Calu3 (cell line): ENCODE measurements at regions not wholly inside any gene's neighbourhood (a gene's known extent, or its start where the extent isn't known, plus 50 kb on each side); places are given as distances from the start of the nearest gene placed in this dataset.

Experiments
- BruUV-seq: library from RNA; stranded (reverse); fragments of 400-500 nt; replicated peaks from 2 replicates; lab custom pipeline; 2021; lab: Mats Ljungman, UMichigan
- CTCF ChIA-PET: fragments of 300-600 bp; sonication (Branson Sonifier 250); formaldehyde crosslinking; loops from one replicate; lab custom pipeline; 2022; ENCODE audit warnings: antibody characterized with exemption; lab: Charles Lee
- DNase-seq: peaks from one replicate; pipeline ENCODE4 v3.0.0; 2022
- H3K27ac Mint-ChIP-seq: one replicate; pipeline ENCODE4 v1.8.0; 2022; ENCODE audit warnings: mixed read lengths; ENCODE audit not compliant: unreplicated experiment
- H3K27me3 Mint-ChIP-seq: one replicate; pipeline ENCODE4 v1.8.0; 2022; ENCODE audit warnings: mixed read lengths; ENCODE audit not compliant: unreplicated experiment
- H3K36me3 Mint-ChIP-seq: one replicate; pipeline ENCODE4 v1.8.0; 2022; ENCODE audit warnings: mild to moderate bottlenecking, moderate library complexity, mixed read lengths; ENCODE audit not compliant: insufficient read depth, unreplicated experiment
- H3K4me1 Mint-ChIP-seq: one replicate; pipeline ENCODE4 v1.8.0; 2022; ENCODE audit warnings: mild to moderate bottlenecking, low read depth, mixed read lengths; ENCODE audit not compliant: unreplicated experiment
- H3K4me3 Mint-ChIP-seq: one replicate; pipeline ENCODE4 v1.8.0; 2022; ENCODE audit warnings: mild to moderate bottlenecking, low read depth, moderate library complexity, mixed read lengths; ENCODE audit not compliant: unreplicated experiment
- H3K9me3 Mint-ChIP-seq: one replicate; pipeline ENCODE4 v1.8.0; 2022; ENCODE audit warnings: low read depth, mixed read lengths; ENCODE audit not compliant: unreplicated experiment
- intact Hi-C: fragments of 100-400 bp; cut with micrococcal nuclease; formaldehyde crosslinking; loops from one replicate; pipeline ENCODE4 v1.10.0; 2022; ENCODE audit not compliant: unreplicated experiment
- TF ChIP-seq, protein P1 (sequence below): fragments of 200-600 bp; IDR thresholded peaks from one replicate; pipeline ENCODE4 v1.8.0; 2022; ENCODE audit warnings: antibody characterized with exemption; ENCODE audit not compliant: unreplicated experiment

DNA sequence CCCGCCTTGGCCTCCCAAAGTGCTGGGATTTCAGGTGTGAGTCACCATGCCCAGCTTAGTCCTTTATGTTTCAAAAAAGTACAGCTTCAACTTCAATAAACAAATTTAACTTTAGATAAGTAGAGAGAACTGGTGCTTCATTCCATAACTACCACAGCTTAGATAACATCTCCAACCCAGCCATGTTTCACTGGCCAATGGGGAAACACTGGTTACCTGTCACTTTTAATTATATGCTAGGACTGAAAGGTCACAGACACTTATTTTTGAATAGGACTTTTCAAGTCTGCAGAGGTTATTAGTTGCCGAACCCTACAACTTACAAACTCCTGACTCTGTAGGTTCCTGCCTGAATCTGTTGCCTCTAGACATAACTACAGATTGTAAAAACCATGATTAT is 56.5 kb upstream of the ST6GALNAC3 start:
- H3K36me3 Mint-ChIP-seq, result no peaks in the 10 kb centered on the region
- H3K27ac Mint-ChIP-seq, result no peak overlapping the region
- H3K4me3 Mint-ChIP-seq, result no peak overlapping the region
- H3K9me3 Mint-ChIP-seq, result peaks cover 2% of the 10 kb centered on the region
- TF ChIP-seq, protein P1, sequence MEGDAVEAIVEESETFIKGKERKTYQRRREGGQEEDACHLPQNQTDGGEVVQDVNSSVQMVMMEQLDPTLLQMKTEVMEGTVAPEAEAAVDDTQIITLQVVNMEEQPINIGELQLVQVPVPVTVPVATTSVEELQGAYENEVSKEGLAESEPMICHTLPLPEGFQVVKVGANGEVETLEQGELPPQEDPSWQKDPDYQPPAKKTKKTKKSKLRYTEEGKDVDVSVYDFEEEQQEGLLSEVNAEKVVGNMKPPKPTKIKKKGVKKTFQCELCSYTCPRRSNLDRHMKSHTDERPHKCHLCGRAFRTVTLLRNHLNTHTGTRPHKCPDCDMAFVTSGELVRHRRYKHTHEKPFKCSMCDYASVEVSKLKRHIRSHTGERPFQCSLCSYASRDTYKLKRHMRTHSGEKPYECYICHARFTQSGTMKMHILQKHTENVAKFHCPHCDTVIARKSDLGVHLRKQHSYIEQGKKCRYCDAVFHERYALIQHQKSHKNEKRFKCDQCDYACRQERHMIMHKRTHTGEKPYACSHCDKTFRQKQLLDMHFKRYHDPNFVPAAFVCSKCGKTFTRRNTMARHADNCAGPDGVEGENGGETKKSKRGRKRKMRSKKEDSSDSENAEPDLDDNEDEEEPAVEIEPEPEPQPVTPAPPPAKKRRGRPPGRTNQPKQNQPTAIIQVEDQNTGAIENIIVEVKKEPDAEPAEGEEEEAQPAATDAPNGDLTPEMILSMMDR, result no peak
- CTCF ChIA-PET, result no interaction called here
- intact Hi-C loops, result no loop called here
- H3K4me1 Mint-ChIP-seq, result no peaks in the 10 kb centered on the region
- BruUV-seq, result no TSS peak
- H3K27me3 Mint-ChIP-seq, result peaks cover 27% of the 10 kb centered on the region
- no peak for DNase-seq

DNA sequence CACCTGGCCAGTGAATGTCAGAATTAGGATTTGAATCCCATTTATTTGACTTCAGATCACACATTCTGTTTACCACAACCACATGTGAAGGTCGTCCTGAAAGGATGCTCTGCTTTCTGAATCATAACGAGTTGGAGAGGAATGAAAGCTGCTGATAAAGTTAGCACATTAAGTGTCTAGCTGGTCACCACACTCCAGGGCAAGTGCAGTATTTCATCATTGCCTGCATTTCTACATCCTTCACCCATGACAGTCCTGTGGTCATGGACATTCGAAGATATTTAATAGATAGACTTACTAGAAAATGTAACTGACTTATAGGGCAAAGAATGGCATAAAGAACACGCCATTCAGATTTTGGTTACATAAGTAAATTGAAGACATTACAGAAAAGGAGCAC is 52.7 kb upstream of the ST6GALNAC3 start:
- Mint-ChIP-seq H3K27me3 (peaks cover 27% of the 10 kb centered on the region), H3K4me1 (no peaks in the 10 kb centered on the region), H3K27ac (no peak overlapping the region), H3K36me3 (no peaks in the 10 kb centered on the region), H3K9me3 (peaks cover 2% of the 10 kb centered on the region), H3K4me3 (no peak overlapping the region)
- TF ChIP-seq, protein P1, result no peak
- no peak for DNase-seq
- no TSS peak for BruUV-seq
- CTCF ChIA-PET, result no interaction called here
- intact Hi-C loops, result no loop called here

DNA sequence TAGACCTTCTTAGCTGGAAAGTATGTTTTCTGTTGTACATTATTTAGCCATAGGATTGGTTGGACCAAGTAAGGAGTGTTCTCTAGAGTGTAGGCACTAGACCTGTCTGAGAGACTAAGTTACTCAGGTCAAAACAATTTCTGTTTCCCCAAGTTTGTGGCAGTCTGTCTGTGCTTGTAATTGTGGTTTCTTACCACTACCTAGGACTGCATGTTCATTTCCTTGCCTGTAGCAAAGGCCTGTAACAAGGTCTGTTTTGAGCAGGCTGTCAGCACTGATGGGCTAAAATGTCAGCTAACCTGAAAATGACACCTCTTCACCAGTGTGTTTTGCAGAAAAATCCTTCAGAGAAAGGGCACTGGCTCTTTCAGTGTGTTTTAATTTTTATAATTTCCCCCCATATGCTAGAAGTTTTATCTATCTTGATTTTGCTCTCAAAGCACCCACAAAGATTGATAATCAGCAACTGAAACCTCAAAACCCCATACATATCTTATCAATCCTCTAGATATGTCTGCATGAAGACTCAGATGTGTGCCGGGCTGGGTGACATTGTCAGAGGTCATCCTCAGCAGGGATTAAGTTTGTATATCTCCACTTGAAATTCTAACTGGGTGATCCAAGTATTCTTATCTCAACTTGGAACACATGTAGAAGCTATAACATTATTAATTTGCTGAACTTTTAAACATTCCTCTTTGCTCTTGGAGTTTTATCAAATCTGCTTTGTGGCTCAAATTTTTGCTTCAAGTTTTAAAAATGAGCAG is 50.7 kb upstream of the ST6GALNAC3 start:
- intact Hi-C loops, result no loop called here
- H3K36me3 Mint-ChIP-seq, result no peaks in the 10 kb centered on the region
- TF ChIP-seq, protein P1, result no peak
- CTCF ChIA-PET, result no interaction called here
- BruUV-seq, result no TSS peak
- H3K9me3 Mint-ChIP-seq, result peaks cover 4% of the 10 kb centered on the region
- no peaks in the 10 kb centered on the region for H3K4me1 Mint-ChIP-seq
- no peak overlapping the region for H3K27ac Mint-ChIP-seq
- DNase-seq, result no peak
- no peak overlapping the region for H3K4me3 Mint-ChIP-seq
- H3K27me3 Mint-ChIP-seq, result peaks cover 27% of the 10 kb centered on the region
